Eye (tissue), 1 donor: ENCODE measurements at regions not wholly inside any gene's neighbourhood (a gene's known extent, or its start where the extent isn't known, plus 50 kb on each side); places are given as distances from the start of the nearest gene placed in this dataset.
"Not testable (repeated sequence)": the region's sequence is repeated elsewhere in the genome, so short reads cannot be mapped to it uniquely, and the experiment has no call there.

Source experiments
- DNase-seq: peaks from one replicate; pipeline ENCODE4 v3.0.0-alpha.2; 2015

DNA sequence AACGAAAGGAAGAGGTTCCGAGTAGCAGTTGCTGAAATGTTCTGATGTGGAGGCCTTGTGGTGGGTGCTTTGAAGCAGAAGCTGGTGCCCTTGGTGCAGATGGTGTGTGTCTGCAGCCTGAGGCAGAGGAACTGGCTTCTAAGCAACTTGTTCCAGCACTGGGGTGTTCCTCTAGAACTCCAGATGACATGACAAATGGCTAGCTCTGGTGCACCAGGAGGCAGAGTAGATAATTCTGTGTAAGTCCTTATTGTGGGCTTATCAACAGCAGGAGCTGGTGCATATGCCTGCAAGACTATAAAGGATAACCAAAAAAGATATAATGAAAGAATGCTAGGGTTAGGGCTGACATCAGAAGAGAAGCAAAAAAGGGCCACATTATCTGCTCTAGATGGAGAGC lies 76.5 kb downstream of the ARL5B start:
- DNase-seq = no peak

DNA sequence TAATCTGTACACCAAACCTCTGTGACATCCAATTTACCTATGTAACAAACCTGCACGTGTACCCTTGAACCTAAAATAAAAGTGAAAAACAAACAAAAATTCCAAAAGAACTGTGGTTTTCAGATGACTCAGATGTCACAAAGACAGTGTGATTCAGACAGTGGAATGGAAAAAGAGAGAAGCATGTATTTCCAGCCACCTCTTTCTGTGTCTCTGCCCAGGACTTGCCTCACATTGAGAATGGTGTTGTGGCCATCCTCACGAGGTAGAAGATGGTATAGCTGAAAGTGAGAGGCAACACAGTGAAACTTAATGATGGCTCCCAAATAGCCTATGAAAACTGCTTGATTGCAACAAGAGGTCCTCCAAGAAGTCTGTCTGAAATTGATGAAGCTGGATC lies 78.0 kb downstream of the ARL5B start:
- DNase-seq = no peak

DNA sequence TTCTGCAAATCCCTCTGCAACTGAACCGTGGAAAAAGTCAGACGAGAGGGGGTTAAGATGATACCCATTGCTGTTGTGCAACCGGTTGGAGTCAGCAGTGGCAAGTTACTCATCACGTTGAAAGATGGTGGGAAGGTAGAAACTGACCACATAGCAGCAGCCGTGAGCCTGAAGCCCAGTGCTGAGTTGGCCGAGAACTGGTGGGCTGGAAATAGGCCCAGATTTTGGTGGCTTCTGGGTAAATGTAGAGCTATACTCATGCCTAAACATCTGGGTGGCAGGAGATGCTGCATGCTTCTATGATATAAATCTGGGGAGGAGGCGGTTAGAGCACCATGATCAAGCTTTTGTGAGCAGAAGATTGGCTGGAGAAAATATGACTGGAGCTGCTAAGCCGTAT lies 78.6 kb downstream of the ARL5B start:
- no peak for DNase-seq

DNA sequence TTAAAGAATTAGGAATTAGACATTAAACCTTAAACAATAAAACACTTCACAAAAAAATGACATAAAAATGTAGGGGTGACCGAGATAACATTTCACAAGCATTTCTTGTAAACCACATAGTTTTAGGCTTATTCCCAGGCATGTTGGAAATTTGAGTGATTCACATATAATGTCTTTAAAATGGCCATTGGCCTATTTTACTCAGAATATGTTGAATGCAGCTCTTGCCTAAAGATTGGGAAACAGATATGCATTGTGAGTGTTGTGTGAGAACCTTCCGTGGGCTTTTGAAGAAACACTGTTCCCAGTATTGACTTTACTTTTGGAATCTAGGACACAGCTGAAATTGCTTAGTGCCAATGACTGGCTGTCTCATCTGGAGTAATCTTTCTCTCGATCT lies 79.6 kb downstream of the ARL5B start:
- no peak for DNase-seq

DNA sequence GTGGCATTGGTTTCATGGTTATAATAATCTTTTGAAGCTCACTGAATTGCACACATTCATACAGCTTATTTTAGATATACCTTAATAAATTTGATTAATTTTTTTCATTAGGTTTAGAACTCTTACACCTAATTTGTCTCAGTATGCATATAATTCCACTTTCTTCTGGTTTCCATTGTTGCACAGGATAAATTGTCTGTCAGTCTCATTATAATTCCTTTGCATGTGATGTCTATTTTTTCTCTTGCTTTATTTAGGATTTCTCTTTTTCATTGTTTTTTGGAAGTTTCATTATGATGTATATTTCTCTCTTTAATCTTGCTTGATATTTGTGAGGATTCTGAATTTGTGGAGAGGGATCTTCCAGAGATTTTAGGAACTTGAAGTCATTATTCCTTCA lies 84.7 kb downstream of the ARL5B start:
- no peak for DNase-seq

DNA sequence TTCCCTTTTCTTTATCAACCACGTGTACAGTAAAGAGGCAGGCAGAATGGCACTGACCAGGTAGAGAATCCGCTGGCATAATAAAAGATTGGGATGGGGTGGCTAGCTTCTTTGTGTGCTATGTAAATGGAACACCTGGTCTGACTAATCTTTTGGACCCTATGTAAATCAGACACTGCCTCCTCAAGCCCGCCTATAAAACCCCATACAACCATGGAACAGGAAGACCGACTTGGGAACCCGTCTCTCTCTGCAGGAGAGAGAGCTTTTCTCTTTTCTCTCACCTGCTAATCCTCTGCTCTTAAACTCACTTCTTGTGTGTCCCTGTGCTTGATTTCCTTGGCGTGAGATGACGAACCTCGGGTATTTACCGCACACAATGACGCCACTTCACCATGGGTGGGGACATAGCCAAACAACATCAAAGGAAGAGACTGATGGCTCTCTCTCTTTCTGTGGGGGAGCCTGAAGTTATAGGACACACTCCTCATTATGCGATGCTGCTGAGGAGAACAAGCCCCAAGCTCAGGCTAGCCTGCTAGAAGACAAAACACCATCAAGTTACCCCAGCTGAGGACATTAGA lies 94.2 kb downstream of the ARL5B start:
- DNase-seq = no peak

DNA sequence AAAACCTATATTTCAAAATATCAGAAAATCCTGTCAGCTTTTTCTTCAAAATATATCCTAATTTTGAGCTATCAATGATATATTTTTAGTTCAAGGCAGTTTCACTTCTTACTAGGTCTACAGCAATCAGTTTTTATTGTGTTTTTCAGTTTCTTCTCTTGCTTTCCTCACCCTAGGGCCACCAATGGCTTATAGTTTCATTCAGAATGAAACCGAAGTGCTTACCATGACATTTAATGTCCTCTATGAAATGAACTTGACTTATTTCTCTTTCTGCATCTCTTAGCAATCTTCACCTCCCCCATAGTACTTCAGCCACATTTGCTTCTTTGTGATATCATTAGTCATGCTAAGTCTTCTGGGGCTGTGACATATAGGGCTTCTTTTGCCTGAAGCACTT lies 100.3 kb downstream of the ARL5B start:
- no peak for DNase-seq

DNA sequence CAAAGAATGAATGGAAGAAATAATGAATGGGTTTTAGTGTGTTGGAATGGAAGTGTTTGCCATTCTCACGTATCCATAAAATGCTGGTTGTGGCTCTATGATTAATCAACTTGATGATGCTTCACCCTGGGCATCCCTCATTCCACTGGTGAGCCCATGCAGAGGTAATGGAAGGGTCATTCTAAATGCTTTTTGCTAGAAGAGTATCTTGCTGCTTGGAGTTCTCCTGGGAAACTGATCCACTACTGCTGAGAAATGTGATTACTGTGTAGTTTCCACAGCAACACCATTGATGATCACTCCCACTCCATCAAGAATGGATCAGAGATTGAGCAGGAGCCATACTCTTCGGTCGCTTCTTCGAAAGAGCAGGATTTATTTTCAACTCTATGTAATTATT lies 101.6 kb downstream of the ARL5B start:
- DNase-seq = peak; percentile 2

DNA sequence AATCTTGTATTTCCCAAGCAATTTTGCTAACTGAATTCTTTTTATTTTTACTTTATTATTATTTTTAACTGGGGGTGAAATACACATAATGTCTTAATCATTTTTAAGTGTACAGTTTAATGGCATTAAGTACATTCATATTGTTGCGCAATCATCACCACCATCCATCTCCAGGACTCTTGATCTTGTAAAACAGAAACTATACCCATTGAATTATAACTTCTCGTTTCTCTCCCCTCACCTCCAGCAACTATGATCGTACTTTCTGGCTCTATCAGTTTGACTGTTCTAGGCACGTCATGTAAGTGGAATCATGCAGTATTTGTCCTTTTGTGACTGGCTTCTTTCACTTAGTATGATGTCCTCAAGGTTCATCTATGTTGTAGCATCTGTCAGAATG lies 108.8 kb downstream of the ARL5B start:
- DNase-seq = no peak

DNA sequence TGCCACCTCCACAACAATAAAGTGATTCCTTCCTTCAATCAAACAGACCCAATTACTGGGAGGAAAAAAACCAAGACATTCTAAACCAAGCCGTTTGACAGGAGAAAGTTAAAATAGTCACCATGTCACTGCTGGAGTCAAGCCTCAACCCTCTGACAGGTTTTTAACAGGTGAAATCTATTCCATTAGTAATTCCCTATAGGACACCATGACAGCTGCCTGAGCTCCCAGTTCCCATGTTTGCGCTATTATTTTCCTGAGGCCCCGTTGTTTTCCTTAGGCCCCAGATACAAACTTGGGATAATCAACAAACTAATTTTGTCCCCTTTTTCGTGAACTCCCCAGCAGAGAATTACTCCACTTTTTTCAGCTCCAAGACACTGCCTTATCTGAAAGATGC lies 113.9 kb downstream of the ARL5B start:
- no peak for DNase-seq

DNA sequence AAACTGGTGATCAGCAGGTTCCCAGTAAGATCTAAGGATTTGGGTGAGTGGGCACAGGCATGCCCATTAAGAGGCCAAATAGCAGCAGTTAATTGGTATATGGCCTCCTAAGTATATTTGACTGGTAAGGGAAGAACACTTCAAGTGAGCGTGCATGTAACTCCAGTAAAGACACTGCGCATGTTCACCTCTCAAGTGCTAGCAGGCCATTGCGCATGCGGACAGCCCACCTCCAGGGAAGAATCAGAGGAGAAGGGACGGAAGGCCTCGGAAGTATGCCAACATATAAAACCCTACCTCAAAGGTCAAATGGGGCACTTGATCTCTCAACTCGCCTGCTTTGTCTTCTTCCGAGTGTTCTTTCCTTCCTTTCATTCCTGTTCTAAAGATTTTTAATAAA lies 118.0 kb downstream of the ARL5B start:
- DNase-seq = no peak

DNA sequence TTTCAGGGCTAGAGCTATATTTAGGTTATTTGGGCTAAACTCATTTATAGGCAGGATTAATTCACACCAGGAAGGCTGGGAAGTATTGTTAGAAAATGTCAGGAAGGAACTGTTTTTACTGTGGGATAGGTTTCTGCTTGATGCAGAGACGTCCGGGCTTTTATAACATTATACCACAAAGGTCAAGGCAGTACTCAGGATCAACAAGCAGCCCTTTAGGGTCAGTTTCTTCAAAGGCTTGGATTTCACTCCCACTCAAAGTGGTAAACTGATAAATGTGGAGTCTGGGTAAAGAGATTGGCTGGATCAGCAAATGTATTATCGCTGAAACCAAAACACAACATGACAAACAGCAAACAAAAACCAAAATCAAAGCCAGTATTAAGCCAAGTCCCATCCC lies 127.2 kb downstream of the ARL5B start:
- DNase-seq = no peak

DNA sequence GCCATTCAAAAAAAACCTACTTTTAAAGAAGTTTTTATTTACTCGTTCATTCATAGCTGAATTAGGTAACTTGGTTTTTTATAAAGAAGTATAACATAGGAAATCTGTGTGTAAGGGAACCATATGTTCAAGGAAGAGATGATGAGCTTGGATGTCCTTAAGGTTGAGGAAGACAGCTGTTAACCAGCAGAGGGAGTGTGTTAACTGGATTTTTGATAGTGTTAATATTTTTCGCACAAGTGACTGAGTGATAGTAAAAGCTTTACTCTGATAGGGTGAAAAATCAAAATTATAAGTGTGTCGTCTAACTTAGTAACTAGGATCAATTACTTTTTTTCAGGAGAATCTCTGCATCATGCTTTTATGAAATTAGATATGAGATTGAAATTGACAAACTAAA lies 134.7 kb downstream of the ARL5B start:
- peak; percentile 55 for DNase-seq

DNA sequence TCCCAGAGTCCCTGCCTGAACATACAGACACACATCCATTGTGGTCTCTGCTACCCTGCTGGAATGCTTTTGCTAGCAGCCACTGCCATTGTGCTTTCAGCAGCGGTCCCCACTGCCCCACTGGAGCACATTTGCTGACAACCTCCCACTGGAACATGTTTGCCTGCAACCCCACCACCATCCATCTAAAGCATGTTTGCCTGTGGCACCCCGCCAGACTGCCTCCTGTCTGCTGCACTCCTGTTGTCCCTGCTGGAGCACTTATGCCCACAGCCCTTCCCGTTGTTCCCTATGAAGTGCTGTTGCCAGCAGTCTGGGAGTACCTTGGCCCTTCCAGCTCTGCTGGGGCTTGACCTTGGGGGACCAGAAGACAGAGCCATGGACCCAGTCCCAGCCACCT lies 136.3 kb downstream of the ARL5B start:
- DNase-seq = no peak

DNA sequence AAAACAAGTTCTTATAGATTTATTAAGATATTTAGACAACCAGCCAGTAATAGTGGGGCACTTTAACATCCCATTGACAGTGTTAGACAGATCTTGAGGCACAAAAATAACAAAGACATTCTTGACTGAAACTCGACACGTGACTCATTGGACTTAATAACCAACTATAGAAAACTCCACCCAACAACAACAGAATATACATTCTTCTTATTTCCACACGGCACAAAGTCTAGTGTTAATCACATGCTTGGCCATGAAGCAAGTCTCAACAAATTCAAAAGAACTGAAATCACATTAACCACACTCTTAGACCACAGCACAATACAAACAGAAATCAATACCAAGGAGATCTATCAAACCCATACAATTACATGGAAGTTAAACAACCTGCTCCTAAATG lies 138.1 kb downstream of the ARL5B start:
- DNase-seq = no peak

DNA sequence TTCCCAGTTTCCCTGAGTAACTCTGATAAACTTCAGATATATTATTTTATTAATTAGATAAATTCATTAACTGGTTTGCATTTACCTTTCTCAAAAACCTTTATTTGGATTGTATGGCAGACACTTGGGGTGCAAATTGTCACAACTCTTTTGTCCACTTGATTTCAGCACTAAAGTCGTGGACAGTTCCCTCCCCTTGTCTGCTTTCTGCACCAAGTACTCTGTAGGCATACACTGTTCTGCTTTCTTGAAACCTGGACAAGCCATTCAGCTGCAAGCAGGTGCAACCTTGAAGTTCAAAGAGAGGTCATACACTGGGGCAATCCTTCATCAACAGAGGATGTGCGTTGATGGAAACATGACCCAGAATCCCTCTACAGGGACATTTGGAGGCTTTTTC lies 162.9 kb downstream of the ARL5B start:
- DNase-seq = peak; percentile 81

DNA sequence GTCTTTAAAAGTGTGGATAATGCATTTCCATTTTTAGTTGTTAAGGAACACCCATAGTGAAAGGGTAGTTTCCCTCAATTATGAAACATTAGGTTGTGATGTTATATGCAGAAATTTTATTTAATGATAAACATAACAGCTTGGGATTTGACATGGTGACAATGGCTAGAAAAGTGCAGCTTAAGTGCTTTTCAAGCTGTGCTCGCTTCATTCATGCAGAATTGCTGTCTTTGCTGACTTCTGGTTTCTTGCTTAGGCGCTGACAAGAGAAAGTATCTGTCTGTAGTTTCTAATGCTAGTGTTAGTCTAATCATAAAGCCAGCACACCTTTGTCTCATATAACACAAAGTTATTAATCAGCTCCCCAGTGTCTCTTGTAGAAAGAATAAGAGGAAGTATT lies 170.0 kb downstream of the ARL5B start:
- DNase-seq = peak; percentile 6

DNA sequence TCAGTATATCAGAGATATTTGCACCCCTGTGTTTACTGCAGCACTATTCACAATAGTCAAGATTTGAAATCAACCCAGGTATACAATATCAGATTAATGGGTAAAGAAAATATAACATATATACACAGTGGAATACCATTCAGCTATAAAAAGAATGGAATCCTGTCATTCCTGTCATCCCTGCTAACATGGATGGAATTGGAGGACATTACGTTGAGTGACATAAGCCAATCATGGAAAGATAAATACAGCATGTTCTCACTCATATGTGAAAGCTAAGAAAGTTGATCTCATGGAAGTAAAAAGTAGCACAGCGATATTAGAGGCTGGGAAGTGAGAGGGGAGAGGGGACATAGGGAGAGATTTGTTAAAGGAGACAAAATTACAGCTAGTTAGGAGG lies 171.0 kb downstream of the ARL5B start:
- DNase-seq = no peak

DNA sequence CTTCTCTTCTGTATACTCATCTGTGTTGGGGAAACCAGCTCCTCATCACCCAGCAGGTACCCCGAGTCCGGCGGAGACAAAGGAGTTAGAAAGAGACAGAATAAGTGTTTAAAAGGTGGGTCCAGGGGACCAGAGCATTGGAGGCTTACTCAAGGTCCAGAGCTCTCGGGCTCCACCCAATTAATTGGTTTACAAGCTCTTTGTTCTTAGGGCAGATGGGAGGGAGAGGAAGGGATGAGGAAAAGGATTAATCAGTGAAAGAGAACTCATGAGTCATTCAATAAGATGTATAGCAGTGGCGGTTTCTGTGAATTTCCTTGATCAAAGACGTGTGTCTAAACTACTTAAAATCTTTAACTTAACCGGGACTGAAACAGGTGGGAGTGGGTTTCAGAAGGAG lies 192.0 kb upstream of the MALRD1 start:
- not testable (repeated sequence) for DNase-seq

DNA sequence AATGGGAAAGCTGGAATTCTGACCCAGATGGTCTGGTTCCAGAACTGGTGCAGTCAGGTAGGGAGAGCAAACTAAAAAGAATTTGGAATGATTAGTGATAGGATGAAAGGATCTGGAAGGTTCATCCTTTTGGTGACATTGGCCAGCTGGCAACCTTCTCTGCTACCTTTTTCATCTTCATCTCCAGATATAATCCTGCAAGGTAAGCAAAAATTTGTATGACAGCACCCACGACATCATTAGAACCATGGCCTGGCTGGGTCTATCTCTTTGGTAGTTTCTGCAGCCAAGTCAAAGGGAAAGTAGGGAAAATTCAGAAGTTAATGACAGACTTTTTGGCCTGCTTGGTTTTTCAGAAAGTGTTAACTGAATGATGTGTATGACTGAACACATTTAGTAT lies 188.9 kb upstream of the MALRD1 start:
- DNase-seq = no peak

DNA sequence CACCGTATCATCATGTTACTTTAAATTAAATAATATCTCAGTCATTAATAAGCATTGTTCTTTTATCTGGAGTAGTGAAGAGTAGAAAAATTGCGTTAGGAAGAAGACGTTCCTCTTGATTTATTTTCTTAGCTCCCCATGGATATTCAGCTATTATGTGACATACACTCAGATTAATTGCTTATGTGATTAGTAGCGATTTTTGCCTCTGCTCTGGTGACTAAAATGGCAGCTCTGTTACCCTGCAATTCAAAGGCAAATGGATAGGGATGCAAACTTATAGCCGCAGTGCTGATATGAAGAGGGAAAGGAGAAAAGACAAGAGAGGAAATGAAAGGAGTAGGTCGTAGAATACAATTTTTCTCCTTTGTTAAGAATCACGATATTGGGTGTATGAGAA lies 188.4 kb upstream of the MALRD1 start:
- DNase-seq = no peak

DNA sequence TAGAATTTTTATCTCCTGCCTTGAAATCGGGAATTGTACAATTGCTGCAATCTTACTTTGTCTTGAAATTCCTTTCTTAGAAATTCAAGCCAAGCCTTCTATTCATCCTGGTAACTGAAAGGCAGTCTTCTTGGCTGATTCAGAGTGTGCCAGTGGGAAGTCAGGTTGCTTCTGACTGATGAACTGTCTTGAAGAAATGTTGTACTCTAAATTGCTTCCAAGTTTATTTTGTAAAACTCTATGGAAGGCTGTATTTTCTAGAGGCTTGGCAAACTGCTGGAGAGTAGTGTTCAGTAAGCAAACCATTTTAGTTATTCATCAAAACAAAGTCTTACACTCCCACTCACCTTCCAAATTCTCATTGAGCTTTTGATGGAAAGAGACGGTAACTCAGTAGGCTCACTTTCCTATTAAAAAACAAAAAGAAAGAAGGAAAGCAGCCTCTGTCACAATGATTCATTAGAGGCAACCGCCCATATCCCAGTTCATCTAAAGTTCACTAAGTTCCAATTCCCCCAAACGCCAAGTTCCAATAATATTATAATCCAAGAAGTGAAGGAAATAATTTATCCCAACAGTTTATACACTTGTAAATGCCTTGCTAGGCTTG lies 187.9 kb upstream of the MALRD1 start:
- DNase-seq = no peak

DNA sequence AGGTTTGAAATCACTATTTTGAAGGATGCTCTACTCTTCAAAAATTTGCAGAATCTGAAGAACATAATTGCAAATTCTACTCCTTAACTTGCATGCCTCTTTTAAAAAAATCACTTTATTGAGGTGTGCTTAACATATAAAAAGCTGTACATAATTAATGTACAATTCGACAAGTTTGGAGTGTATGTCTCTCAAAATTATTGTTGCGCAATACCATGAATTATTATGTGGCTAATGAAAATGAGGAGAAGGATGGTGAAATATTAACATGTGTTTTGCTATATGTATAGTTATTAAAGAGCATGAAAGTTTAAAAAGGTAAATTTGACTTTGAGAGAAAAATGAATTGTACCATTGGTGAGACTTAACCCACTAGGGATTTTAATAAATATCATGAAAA lies 187.2 kb upstream of the MALRD1 start:
- no peak for DNase-seq

DNA sequence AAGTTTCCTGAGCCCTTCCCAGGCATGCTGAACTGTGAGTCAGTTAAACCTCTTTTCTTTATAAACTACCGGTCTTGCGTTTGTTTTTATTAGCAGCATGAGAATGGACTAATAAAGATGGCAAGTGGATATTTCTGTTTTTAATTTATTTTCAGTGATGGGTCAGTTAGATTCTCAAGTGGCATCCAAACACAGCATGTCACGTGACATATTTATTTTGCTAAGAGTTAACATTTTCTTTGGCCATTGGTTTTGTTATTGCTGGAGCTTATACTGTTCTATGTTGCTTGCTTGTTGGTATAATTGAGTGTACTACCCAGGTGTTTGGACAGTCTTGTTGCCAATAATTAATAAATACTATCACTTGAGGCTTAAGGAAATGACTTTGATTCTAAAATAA lies 181.7 kb upstream of the MALRD1 start:
- DNase-seq = no peak

DNA sequence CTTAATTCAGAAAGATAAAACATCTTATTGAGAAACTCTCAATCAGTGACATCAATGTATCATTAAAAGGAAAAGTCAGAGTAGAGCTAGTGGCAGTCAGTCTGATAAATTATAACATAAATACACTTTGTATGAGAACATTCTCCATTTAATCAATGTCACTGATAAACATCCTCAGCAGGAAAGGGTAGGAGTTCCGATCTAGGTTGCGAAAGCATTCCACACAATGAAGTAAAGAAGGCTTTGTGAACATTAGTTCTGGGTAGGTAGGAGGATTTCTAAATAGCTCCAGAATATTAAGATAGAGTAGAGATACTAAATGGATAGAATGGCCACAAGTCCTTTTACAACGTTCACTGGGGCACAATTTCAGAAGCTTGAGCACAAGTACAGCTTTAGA lies 179.7 kb upstream of the MALRD1 start:
- DNase-seq = no peak

DNA sequence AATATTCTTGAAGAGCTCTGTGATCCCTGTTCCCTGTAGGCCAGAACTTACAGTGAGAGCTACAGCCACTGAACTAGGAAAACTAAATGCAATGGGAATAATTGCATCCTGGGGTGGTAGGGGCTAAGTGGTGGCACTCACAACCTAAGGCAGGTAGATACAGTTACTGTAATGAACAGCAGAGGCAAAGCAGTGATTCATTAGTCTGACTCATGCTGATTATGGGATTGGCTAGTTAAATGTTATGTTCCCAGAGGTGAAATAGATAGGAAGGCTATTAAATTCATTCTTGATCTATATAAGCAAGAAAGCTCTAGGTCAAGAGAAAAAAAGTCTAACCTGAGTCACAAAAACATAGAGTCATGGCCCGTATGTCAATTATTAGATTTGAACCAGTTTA lies 173.1 kb upstream of the MALRD1 start:
- DNase-seq = no peak
